Smooth muscle cell (in vitro differentiated cells): ENCODE measurements at regions not wholly inside any gene's neighbourhood (a gene's known extent, or its start where the extent isn't known, plus 50 kb on each side); places are given as distances from the start of the nearest gene placed in this dataset.
A peak's percentile ranks its signal among the peaks of the same experiment; 100 is the strongest.

ENCODE experiments used
- DNase-seq: peaks from one replicate; lab custom pipeline; 2025; ENCODE audit not compliant: unreplicated experiment; lab: John Stamatoyannopoulos, UW
- H2AFZ ChIP-seq: fragments of 200-600 bp; sonication (generic); 2 replicates; pipeline ENCODE4 v1.6.0; 2016; ENCODE audit warnings: antibody characterized with exemption, low read depth, mild to moderate bottlenecking
- H3F3A ChIP-seq: fragments of 200-600 bp; sonication (generic); 2 replicates; pipeline ENCODE4 v1.6.0; 2017; ENCODE audit warnings: antibody characterized with exemption, low read depth
- H3K27ac ChIP-seq: fragments of 200-600 bp; sonication (generic); 2 replicates; pipeline ENCODE4 v1.5.1; 2016; ENCODE audit warnings: low read depth, mild to moderate bottlenecking
- H3K27me3 ChIP-seq: fragments of 200-600 bp; sonication (generic); 2 replicates; pipeline ENCODE4 v1.6.1; 2016; ENCODE audit warnings: low read depth, mild to moderate bottlenecking
- H3K36me3 ChIP-seq: fragments of 200-600 bp; sonication (generic); 2 replicates; pipeline ENCODE4 v1.5.1; 2016; ENCODE audit warnings: low read depth
- H3K4me1 ChIP-seq: fragments of 200-600 bp; sonication (generic); 2 replicates; pipeline ENCODE4 v1.5.1; 2016; ENCODE audit warnings: low read depth
- H3K4me2 ChIP-seq: fragments of 200-600 bp; sonication (generic); 2 replicates; pipeline ENCODE4 v1.6.0; 2016; ENCODE audit warnings: mild to moderate bottlenecking
- H3K4me3 ChIP-seq: fragments of 200-600 bp; sonication (generic); 2 replicates; pipeline ENCODE4 v1.5.1; 2016; ENCODE audit warnings: mild to moderate bottlenecking
- H3K79me2 ChIP-seq: fragments of 200-600 bp; sonication (generic); 2 replicates; pipeline ENCODE4 v1.6.0; 2016; ENCODE audit warnings: low read depth, mild to moderate bottlenecking
- H3K9ac ChIP-seq: fragments of 200-600 bp; sonication (generic); 2 replicates; pipeline ENCODE4 v1.6.0; 2016; ENCODE audit warnings: low read depth
- H3K9me3 ChIP-seq: fragments of 200-600 bp; sonication (generic); replicated peaks from 2 replicates; pipeline ENCODE4 v1.5.1; 2016; ENCODE audit warnings: low read depth
- H4K20me1 ChIP-seq: fragments of 200-600 bp; sonication (generic); 2 replicates; pipeline ENCODE4 v1.6.0; 2016; ENCODE audit warnings: low read depth
- WGBS: methylation state at CpG from one replicate; pipeline ENCODE4 v1.1.7; 2016; ENCODE audit warnings: low lambda C conversion rate; 5-methylcytosine and 5-hydroxymethylcytosine counted together
- TF ChIP-seq, protein P1 (sequence below): fragments of 200-600 bp; sonication (generic); IDR thresholded peaks from 2 replicates; pipeline ENCODE4 v1.5.1; 2017; ENCODE audit warnings: borderline replicate concordance, mild to moderate bottlenecking, antibody characterized with exemption; ENCODE audit not compliant: insufficient read depth, poor library complexity, severe bottlenecking

DNA sequence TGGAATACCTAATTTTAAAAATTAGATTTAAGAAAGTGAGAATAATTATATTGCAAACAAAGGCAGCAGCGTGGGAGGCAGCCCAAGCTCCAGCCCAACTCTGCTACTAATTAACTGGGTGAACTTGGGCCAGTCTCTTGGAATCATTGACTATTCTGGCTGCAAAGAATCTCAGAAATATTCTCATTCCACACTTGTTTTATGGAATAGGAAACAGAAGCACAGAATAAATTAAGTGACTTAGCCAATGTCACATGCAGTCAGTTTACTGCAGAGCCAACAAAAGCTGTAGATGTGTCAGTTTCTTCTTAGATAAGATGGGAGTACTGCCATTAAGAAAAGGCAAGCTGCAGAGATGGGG is 132.6 kb upstream of the FAM9B start:
- Histone ChIP-seq H3K9ac (no peak overlapping the region), H3K4me1 (no peaks in the 10 kb centered on the region), H3F3A (no peaks in the 10 kb centered on the region), H3K36me3 (no peaks in the 10 kb centered on the region), H2AFZ (no peak overlapping the region), H3K27ac (peak overlapping the region; percentile 28), H3K9me3 (peaks cover 8% of the 10 kb centered on the region), H3K27me3 (no peaks in the 10 kb centered on the region), H3K79me2 (no peaks in the 10 kb centered on the region), H3K4me3 (no peak overlapping the region), H3K4me2 (no peak overlapping the region), H4K20me1 (no peaks in the 10 kb centered on the region)
- 64% methylated on average over 1 of the region's 1 CpG for WGBS
- DNase-seq: no peak
- TF ChIP-seq, protein P1, sequence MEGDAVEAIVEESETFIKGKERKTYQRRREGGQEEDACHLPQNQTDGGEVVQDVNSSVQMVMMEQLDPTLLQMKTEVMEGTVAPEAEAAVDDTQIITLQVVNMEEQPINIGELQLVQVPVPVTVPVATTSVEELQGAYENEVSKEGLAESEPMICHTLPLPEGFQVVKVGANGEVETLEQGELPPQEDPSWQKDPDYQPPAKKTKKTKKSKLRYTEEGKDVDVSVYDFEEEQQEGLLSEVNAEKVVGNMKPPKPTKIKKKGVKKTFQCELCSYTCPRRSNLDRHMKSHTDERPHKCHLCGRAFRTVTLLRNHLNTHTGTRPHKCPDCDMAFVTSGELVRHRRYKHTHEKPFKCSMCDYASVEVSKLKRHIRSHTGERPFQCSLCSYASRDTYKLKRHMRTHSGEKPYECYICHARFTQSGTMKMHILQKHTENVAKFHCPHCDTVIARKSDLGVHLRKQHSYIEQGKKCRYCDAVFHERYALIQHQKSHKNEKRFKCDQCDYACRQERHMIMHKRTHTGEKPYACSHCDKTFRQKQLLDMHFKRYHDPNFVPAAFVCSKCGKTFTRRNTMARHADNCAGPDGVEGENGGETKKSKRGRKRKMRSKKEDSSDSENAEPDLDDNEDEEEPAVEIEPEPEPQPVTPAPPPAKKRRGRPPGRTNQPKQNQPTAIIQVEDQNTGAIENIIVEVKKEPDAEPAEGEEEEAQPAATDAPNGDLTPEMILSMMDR: no peak

GRCh38 chrX:9171841-9172463 is 138.0 kb upstream of the FAM9B start:
- Histone ChIP-seq H3F3A (no peaks in the 10 kb centered on the region), H3K36me3 (no peaks in the 10 kb centered on the region), H3K4me1 (no peaks in the 10 kb centered on the region), H4K20me1 (no peaks in the 10 kb centered on the region), H3K27me3 (no peaks in the 10 kb centered on the region), H3K4me3 (no peak overlapping the region), H3K27ac (no peak overlapping the region), H3K9me3 (peaks cover 8% of the 10 kb centered on the region), H2AFZ (no peak overlapping the region), H3K79me2 (no peaks in the 10 kb centered on the region), H3K9ac (no peak overlapping the region), H3K4me2 (no peak overlapping the region)
- DNase-seq: no peak
- WGBS: 77% methylated on average over 7 of the region's 7 CpGs
- TF ChIP-seq, protein P1: no peak

- Histone ChIP-seq H3K4me2 (no peak overlapping the region), H3K4me3 (no peak overlapping the region), H3K9me3 (peaks cover 6% of the 10 kb centered on the region), H2AFZ (no peak overlapping the region), H3F3A (no peaks in the 10 kb centered on the region), H3K27me3 (no peaks in the 10 kb centered on the region), H4K20me1 (no peaks in the 10 kb centered on the region), H3K9ac (no peak overlapping the region), H3K27ac (no peak overlapping the region), H3K79me2 (no peaks in the 10 kb centered on the region), H3K4me1 (no peaks in the 10 kb centered on the region), H3K36me3 (no peaks in the 10 kb centered on the region)
- 87% methylated on average over 6 of the region's 6 CpGs for WGBS
- TF ChIP-seq, protein P1: no peak
- DNase-seq: no peak
These were observed 138.5 kb upstream of the FAM9B start for GRCh38 chrX:9172464-9172850.

DNA sequence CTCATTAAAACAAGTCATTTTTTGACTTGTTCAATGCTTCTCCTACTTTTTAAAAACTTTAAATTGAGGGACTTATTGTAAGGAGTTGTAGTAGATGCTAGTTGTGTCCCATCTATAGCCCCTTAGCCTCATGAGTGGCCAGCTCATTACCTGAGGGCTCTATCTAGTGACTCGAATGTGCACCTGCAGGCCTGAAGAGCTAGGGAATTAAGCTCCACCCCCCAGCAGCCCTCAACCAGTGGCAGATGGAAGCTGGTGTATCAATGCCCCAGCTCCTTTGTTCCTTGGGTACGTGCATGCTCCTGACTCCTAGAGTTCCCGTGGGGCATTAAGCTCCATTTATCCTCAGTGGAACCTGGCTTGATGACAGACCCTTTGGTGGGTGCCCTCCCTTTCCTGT is 146.7 kb upstream of the FAM9B start:
- H3K9ac ChIP-seq: no peak overlapping the region
- WGBS: 71% methylated on average over 3 of the region's 3 CpGs
- TF ChIP-seq, protein P1: no peak

More for the DNA sequence above, 146.7 kb upstream of the FAM9B start:
- Histone ChIP-seq H3K79me2 (no peaks in the 10 kb centered on the region), H3K27ac (no peak overlapping the region), H3K27me3 (no peaks in the 10 kb centered on the region), H4K20me1 (no peaks in the 10 kb centered on the region), H3K4me1 (no peaks in the 10 kb centered on the region), H3K9me3 (no peaks in the 10 kb centered on the region), H3F3A (no peaks in the 10 kb centered on the region), H2AFZ (no peak overlapping the region), H3K36me3 (no peaks in the 10 kb centered on the region), H3K4me2 (no peak overlapping the region), H3K4me3 (no peak overlapping the region)
- DNase-seq: no peak
